HepG2 (cell line): ENCODE measurements at regions not wholly inside any gene's neighbourhood (a gene's known extent, or its start where the extent isn't known, plus 50 kb on each side); places are given as distances from the start of the nearest gene placed in this dataset.

Experiments used
- ATAC-seq: fragments of 200-7000 bp; cut with Tn5 transposase; 3 replicates; pipeline ENCODE4 v1.9.1; 2020; ENCODE audit warnings: mild to moderate bottlenecking, moderate library complexity
- BruUV-seq: library from RNA; stranded (reverse); fragments of 400-500 nt; replicated peaks from 2 replicates; lab custom pipeline; 2021; lab: Mats Ljungman, UMichigan
- CTCF ChIA-PET: fragments of 300-600 bp; formaldehyde crosslinking; extraction: SDS; loops from one replicate; lab custom pipeline; 2021; ENCODE audit warnings: low total read pairs, inconsistent platforms, low intra/inter-chr PET ratio; lab: Yijun Ruan, JAX
- POLR2A ChIA-PET: fragments of 350-600 bp; sonication (Branson Sonifier 250); formaldehyde crosslinking; loops from one replicate; lab custom pipeline; 2020; ENCODE audit warnings: antibody characterized with exemption, inconsistent platforms; lab: Yijun Ruan, JAX
- DNase-seq: peaks from one replicate; pipeline ENCODE4 v3.0.0-alpha.2; 2015; ENCODE audit warnings: low spot score
- FAIRE-seq: peaks from 3 replicates; lab custom pipeline; 2011; peaks lifted over from hg19 to GRCh38; lab: Jason Lieb, UNC
- H2AFZ ChIP-seq: one replicate; pipeline ENCODE4 v1.6.1; 2011; ENCODE audit warnings: low read length, inconsistent platforms
- H3K27ac ChIP-seq: fragments of 300-600 bp; 3 replicates; pipeline ENCODE4 v1.8.0; 2011; ENCODE audit warnings: mixed run types, mild to moderate bottlenecking, mixed read lengths, low read length, inconsistent platforms; ENCODE audit not compliant: insufficient read depth; ENCODE audit errors: extremely low read length
- H3K27me3 ChIP-seq, 2 experiments: fragments of 200-600 bp in 1 of 2; 2 replicates in 1 of 2; 3 replicates in 1 of 2; pipeline versions ENCODE4 v1.6.0 to v1.8.0; 2011; ENCODE audit warnings: low read length in 2 of 2, mild to moderate bottlenecking in 2 of 2, moderate library complexity in 2 of 2, inconsistent platforms in 1 of 2; ENCODE audit not compliant: insufficient read depth in 2 of 2, control insufficient read depth in 1 of 2
- H3K36me3 ChIP-seq, 2 experiments: fragments of 200-600 bp in 1 of 2; replicated peaks in 1 of 2; 2 replicates in 1 of 2; 3 replicates in 1 of 2; pipeline versions ENCODE4 v1.5.1 to v1.8.0; 2011; ENCODE audit warnings: low read length in 2 of 2, inconsistent platforms in 1 of 2; ENCODE audit not compliant: insufficient read depth in 2 of 2, control insufficient read depth in 1 of 2
- H3K4me1 ChIP-seq: 2 replicates; pipeline ENCODE4 v1.5.1; 2012; ENCODE audit warnings: low read length, inconsistent platforms; ENCODE audit not compliant: insufficient read depth
- H3K4me2 ChIP-seq: 2 replicates; pipeline ENCODE4 v1.6.0; 2011; ENCODE audit warnings: low read depth, low read length, inconsistent platforms
- H3K4me3 ChIP-seq, 3 experiments: fragments of 200-600 bp in 1 of 3; sonication (generic), shearing (Covaris generic) in 1 of 3; replicated peaks in 1 of 3; 2 replicates each; pipeline ENCODE4 v1.5.1; 2011 to 2016; ENCODE audit warnings: low read length in 3 of 3, inconsistent platforms in 2 of 3, low read depth in 2 of 3, mild to moderate bottlenecking in 2 of 3, control low read depth in 1 of 3, mixed read lengths in 1 of 3; ENCODE audit not compliant: insufficient read depth in 1 of 3
- H3K79me2 ChIP-seq: one replicate; pipeline ENCODE4 v1.6.1; 2011; ENCODE audit warnings: low read length, inconsistent platforms; ENCODE audit not compliant: insufficient read depth
- H3K9ac ChIP-seq: 2 replicates; pipeline ENCODE4 v1.6.0; 2011; ENCODE audit warnings: mild to moderate bottlenecking, low read depth, low read length, inconsistent platforms; ENCODE audit not compliant: insufficient read depth
- H3K9me3 ChIP-seq: 2 replicates; pipeline ENCODE4 v1.5.1; 2012; ENCODE audit warnings: mild to moderate bottlenecking, low read length
- H4K20me1 ChIP-seq: 2 replicates; pipeline ENCODE4 v1.6.0; 2011; ENCODE audit warnings: inconsistent platforms, mild to moderate bottlenecking, low read length, moderate library complexity; ENCODE audit not compliant: insufficient read depth
- FOSL2 ChIP-seq: sonication (generic); formaldehyde crosslinking; IDR thresholded peaks from 2 replicates; pipeline ENCODE4 v1.4.0; 2020; ENCODE audit warnings: missing genetic modification reagents
- HIVEP1 ChIP-seq: sonication (generic); formaldehyde crosslinking; IDR thresholded peaks from 2 replicates; pipeline ENCODE4 v1.4.0; 2020; ENCODE audit warnings: mild to moderate bottlenecking, missing genetic modification reagents
- KAT2B ChIP-seq: fragments of 150-350 bp; IDR thresholded peaks from 2 replicates; pipeline ENCODE4 v1.6.1; 2014; ENCODE audit warnings: low read depth, low read length, borderline replicate concordance
- MLXIP ChIP-seq: sonication (generic); formaldehyde crosslinking; IDR thresholded peaks from 2 replicates; pipeline ENCODE4 v1.9.0; 2021; ENCODE audit warnings: missing genetic modification reagents, borderline replicate concordance
- POLR2G ChIP-seq: fragments of 200-400 bp; formaldehyde crosslinking; IDR thresholded peaks from 2 replicates; pipeline ENCODE4 v1.6.1; 2018; ENCODE audit warnings: mild to moderate bottlenecking, low read depth, low read length, moderate library complexity
- ZBTB46 ChIP-seq: sonication (generic); formaldehyde crosslinking; IDR thresholded peaks from 2 replicates; pipeline ENCODE4 v1.4.0; 2020; ENCODE audit warnings: mild to moderate bottlenecking, missing genetic modification reagents, borderline replicate concordance
- ZHX2 ChIP-seq, 2 experiments: sonication (generic) in 1 of 2; formaldehyde crosslinking in 1 of 2; IDR thresholded peaks; 2 replicates each; pipeline versions ENCODE4 v1.6.1 to v1.9.0; 2014 to 2022; ENCODE audit warnings: antibody characterized with exemption in 1 of 2, borderline replicate concordance in 1 of 2, inconsistent platforms in 1 of 2, low read depth in 1 of 2, missing genetic modification reagents in 1 of 2
- ZNF225 ChIP-seq: sonication (generic); formaldehyde crosslinking; IDR thresholded peaks from 2 replicates; pipeline ENCODE4 v1.4.0; 2020; ENCODE audit warnings: mild to moderate bottlenecking, missing genetic modification reagents
- ZNF713 ChIP-seq: sonication (generic); formaldehyde crosslinking; IDR thresholded peaks from 2 replicates; pipeline ENCODE4 v1.4.0; 2020; ENCODE audit warnings: mild to moderate bottlenecking, missing genetic modification reagents
- ZNF75D ChIP-seq: sonication (generic); formaldehyde crosslinking; IDR thresholded peaks from 2 replicates; pipeline ENCODE4 v1.8.1; 2023; ENCODE audit warnings: missing genetic modification reagents, mild to moderate bottlenecking, borderline replicate concordance
- ZNF800 ChIP-seq: sonication (generic); formaldehyde crosslinking; IDR thresholded peaks from 2 replicates; pipeline ENCODE4 v1.4.0; 2020; ENCODE audit warnings: missing genetic modification reagents
- WGBS: methylation state at CpG from one replicate; pipeline ENCODE4 v1.1.6; 2017; ENCODE audit warnings: low lambda C conversion rate; 5-methylcytosine and 5-hydroxymethylcytosine counted together
- in situ Hi-C: cut with HindIII; loops from 2 replicates; pipeline ENCODE4 v1.10.0; 2017; ENCODE audit warnings: low pct_unique_long_range_greater_than_20kb; ENCODE audit not compliant: extremely low pct_ligation_motif_present
- intact Hi-C: fragments of 100-400 bp; cut with micrococcal nuclease; formaldehyde crosslinking; loops from one replicate; pipeline ENCODE4 v1.10.0; 2022; ENCODE audit not compliant: unreplicated experiment

GRCh38 chr7:3229904-3230470, 71.1 kb upstream of the SDK1 start:
- Histone ChIP-seq H3K9me3 (no peaks in the 10 kb centered on the region), H2AFZ (no peak overlapping the region), H3K4me3 (no peak overlapping the region), H3K79me2 (no peaks in the 10 kb centered on the region), H3K36me3 (no peaks in the 10 kb centered on the region), H4K20me1 (no peaks in the 10 kb centered on the region), H3K4me1 (no peaks in the 10 kb centered on the region), H3K27ac (no peak overlapping the region), H3K9ac (no peak overlapping the region), H3K4me2 (no peak overlapping the region), H3K27me3 (peaks cover 3 to 11% of the 10 kb centered on the region in 2 experiments; a peak in 2 of 5 replicates)
- WGBS, result 39% methylated on average over 7 of the region's 7 CpGs
- ATAC-seq (no peak), DNase-seq (no peak), FAIRE-seq (no peak)
- in situ Hi-C loops (no loop called here), intact Hi-C loops (no loop called here)
- POLR2A ChIA-PET, result no interaction called here
- CTCF ChIA-PET, result no interaction called here
- no TSS peak for BruUV-seq
- TF ChIP-seq FOSL2 (CRISPR knock-in tag) (no peak), POLR2G (no peak), MLXIP (CRISPR knock-in tag) (no peak), ZNF75D (no peak), ZNF225 (CRISPR knock-in tag) (no peak), KAT2B (no peak), ZBTB46 (CRISPR knock-in tag) (no peak), ZNF800 (CRISPR knock-in tag) (no peak), HIVEP1 (CRISPR knock-in tag) (no peak), ZNF713 (CRISPR knock-in tag) (no peak), ZHX2 (IDR thresholded peaks at IDR 0.05; ENCODE audit: low read depth) (no peak), ZHX2 (CRISPR knock-in tag; IDR thresholded peaks at IDR 0.05; ENCODE audit: borderline replicate concordance) (no peak)
